Breast epithelium (tissue), 3 donors: ENCODE measurements at regions not wholly inside any gene's neighbourhood (a gene's known extent, or its start where the extent isn't known, plus 50 kb on each side); places are given as distances from the start of the nearest gene placed in this dataset.

Experiments used
- CTCF ChIP-seq, 3 donors: fragments of 450-650 bp; IDR thresholded peaks; one replicate each; pipeline ENCODE4 v1.5.1; 2016 to 2017; ENCODE audit warnings: antibody characterized with exemption in 3 of 3, mild to moderate bottlenecking in 3 of 3, moderate library complexity in 3 of 3
- POLR2A ChIP-seq: fragments of 450-650 bp; IDR thresholded peaks from one replicate; pipeline ENCODE4 v1.6.1; 2016; ENCODE audit warnings: antibody characterized with exemption, mild to moderate bottlenecking, moderate library complexity
- POLR2AphosphoS5 ChIP-seq, 3 donors: sonication (generic); formaldehyde crosslinking; IDR thresholded peaks; one replicate each; pipeline ENCODE4 v1.6.1; 2017; ENCODE audit warnings: antibody characterized with exemption in 3 of 3

GRCh38 chr2:3037196-3038194 lies 340.1 kb downstream of the EIPR1 start:
- no peak for TF ChIP-seq CTCF (IDR thresholded peaks at IDR 0.05)
- no peak for TF ChIP-seq POLR2A
- TF ChIP-seq POLR2AphosphoS5 (IDR thresholded peaks at IDR 0.05): no peak
